ENCODE measurements at regions not wholly inside any gene's neighbourhood (a gene's known extent, or its start where the extent isn't known, plus 50 kb on each side); places are given as distances from the start of the nearest gene placed in this dataset.

- TF ChIP-seq CEBPZ (IDR thresholded peaks at IDR 0.05; ENCODE audit: low read depth, low read length) (no peak), RUNX3 (IDR thresholded peaks at IDR 0.05; ENCODE audit: low read length) (peak; percentile 63), CREB1 (IDR thresholded peaks at IDR 0.05; ENCODE audit: low read depth) (0 out of 2 replicates have a peak, but pooled peaks have one; percentile 45), TAF1 (IDR thresholded peaks at IDR 0.05; ENCODE audit: borderline replicate concordance, low read depth, low read length) (no peak), E2F8 (IDR thresholded peaks at IDR 0.05; ENCODE audit: low read depth, partially characterized antibody) (no peak), WRNIP1 (IDR thresholded peaks at IDR 0.05; ENCODE audit: borderline replicate concordance, low read depth, low read length) (no peak), RELB (IDR thresholded peaks at IDR 0.05; ENCODE audit: low read depth) (peak; percentile 73), ZNF384 (IDR thresholded peaks at IDR 0.05; ENCODE audit: borderline replicate concordance, low read depth, low read length) (no peak), ZNF207 (IDR thresholded peaks at IDR 0.05; ENCODE audit: borderline replicate concordance) (no peak), EP300 (IDR thresholded peaks at IDR 0.05; ENCODE audit: borderline replicate concordance in 1 of 2, control insufficient read depth in 1 of 2, low read depth in 2 of 2, low read length in 2 of 2) (peak; percentile 86 to 95), NFIC (IDR thresholded peaks at IDR 0.05; ENCODE audit: low read depth, low read length) (peak; percentile 83; the same call in 1 of the 2 replicates), FOS (IDR thresholded peaks at IDR 0.05; ENCODE audit: borderline replicate concordance, extremely low read depth, insufficient read length) (no peak), KDM1A (IDR thresholded peaks at IDR 0.05; ENCODE audit: borderline replicate concordance) (no peak), MYB (IDR thresholded peaks at IDR 0.05; ENCODE audit: borderline replicate concordance, low read depth, low read length) (no peak), ZNF217 (IDR thresholded peaks at IDR 0.05) (peak; percentile 74), USF2 (IDR thresholded peaks at IDR 0.05; ENCODE audit: borderline replicate concordance, low read depth, low read length) (no peak), IKZF1 (conservative IDR thresholded peaks at IDR 0.05) (peak; percentile 59)
- TF ChIP-seq, protein P1, sequence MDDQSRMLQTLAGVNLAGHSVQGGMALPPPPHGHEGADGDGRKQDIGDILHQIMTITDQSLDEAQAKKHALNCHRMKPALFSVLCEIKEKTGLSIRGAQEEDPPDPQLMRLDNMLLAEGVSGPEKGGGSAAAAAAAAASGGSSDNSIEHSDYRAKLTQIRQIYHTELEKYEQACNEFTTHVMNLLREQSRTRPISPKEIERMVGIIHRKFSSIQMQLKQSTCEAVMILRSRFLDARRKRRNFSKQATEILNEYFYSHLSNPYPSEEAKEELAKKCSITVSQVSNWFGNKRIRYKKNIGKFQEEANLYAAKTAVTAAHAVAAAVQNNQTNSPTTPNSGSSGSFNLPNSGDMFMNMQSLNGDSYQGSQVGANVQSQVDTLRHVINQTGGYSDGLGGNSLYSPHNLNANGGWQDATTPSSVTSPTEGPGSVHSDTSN (IDR thresholded peaks at IDR 0.05; ENCODE audit: insufficient replicate concordance, low read depth, low read length), result no peak
These were observed 497.8 kb downstream of the TTLL7 start (continued) for GRCh38 chr1:83500987-83501591.
